GM19395 (cell line): ENCODE measurements at regions not wholly inside any gene's neighbourhood (a gene's known extent, or its start where the extent isn't known, plus 50 kb on each side); places are given as distances from the start of the nearest gene placed in this dataset.
"Not testable (repeated sequence)": the region's sequence is repeated elsewhere in the genome, so short reads cannot be mapped to it uniquely, and the experiment has no call there.

ENCODE experiments used
- ATAC-seq: cut with Tn5 transposase; IDR thresholded peaks from one replicate; pipeline ENCODE4 v1.9.1; 2021; ENCODE audit warnings: mild to moderate bottlenecking, moderate library complexity; ENCODE audit not compliant: unreplicated experiment

DNA sequence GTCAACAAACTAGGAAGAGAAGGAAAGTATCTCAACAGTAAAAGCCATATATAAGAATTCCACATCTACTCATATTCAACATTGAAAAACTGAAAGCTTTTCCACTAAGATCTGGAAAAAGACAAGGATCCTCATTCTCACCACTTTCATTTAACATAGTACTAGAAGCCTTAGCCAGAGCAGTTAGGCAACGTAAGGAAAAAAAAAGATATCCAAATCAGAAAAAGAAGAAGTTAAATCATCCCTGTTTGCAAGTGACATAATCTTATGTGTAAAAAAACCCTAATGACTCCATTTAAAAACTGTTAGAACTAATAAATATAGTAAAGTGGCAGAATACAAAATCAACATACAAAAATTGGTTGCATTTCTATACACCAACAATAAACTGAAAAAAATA is 426.2 kb downstream of the BCAT1 start:
- no peak for ATAC-seq

DNA sequence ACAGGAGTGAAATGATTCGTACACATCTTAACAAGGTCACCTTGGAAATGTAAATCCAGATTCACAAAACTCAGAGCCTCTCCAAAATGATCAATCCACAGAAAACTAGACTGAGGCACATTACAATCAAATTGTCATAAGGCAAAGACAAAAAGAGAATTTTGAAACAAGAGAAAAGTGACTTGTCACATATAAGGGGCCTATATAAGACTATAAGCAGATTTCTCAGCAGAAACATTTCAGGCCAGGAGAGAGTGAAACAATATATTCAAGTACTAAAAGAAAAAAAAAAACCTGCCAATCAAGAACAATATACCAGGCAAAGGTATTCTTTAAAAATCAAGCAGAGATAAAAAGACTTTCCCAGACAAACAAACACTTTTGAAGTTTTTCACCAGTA is 429.1 kb downstream of the BCAT1 start:
- no peak for ATAC-seq

DNA sequence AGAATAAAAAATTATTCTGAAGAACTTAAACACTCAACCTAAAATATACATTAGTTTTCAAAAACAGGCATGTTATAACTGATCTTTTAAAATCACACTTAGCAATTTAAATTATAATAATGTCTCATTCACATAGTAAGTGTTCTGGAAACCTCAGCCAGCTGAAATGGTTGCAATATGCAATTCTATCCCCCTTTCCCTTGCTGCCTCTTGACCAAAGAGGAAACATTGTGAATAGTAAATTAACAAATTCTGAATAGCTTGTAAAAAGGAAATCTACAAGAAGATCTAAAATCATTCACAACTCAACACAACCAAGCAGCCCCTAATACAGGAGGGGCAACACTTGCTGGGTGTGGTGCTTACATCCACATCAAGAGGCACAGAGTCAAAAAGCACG is 431.9 kb downstream of the BCAT1 start:
- no peak for ATAC-seq

DNA sequence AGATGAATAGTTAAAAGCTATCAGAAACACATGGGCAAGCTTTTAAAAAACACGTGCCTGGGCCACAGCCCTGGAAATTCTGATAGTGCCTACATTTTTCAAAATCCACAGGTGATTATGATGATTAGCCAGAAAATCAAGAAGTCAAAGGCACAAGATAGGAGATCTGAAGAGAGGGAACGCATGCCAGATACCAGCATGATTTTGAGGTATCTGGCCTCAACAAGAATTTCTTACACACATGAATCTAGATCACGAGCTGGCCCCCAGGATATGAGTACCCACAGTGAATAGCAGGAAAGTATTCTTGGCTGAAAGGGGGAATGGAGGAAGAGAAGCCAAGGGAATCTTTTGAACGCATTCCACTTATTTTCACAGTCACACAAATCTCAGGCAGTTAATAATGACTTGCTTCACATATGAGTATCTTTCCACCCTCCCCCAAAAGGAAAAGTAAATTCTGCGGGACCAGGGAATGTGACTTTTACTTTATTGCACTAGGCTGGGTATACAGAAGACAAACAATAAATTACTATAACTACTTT is 438.2 kb downstream of the BCAT1 start:
- no peak for ATAC-seq

DNA sequence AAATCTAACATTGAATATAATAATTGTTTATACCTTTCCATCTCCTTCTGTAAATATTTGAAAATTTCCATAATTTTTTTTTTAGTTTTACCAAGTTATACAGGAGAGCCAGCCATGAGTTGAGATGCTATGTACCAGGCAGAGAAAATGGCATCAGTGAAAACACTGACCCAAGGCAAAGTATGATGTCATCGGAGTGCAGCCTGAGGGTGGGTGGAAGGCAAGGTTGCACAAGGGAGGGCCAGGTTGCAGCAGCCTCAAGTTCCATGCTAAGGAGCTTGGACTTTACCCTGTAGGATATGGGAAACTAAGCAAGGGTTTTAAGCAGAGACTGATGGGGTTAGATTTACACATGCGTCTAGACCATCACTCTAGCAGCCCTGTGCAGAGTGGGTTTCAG is 441.1 kb downstream of the BCAT1 start:
- ATAC-seq, result no peak

DNA sequence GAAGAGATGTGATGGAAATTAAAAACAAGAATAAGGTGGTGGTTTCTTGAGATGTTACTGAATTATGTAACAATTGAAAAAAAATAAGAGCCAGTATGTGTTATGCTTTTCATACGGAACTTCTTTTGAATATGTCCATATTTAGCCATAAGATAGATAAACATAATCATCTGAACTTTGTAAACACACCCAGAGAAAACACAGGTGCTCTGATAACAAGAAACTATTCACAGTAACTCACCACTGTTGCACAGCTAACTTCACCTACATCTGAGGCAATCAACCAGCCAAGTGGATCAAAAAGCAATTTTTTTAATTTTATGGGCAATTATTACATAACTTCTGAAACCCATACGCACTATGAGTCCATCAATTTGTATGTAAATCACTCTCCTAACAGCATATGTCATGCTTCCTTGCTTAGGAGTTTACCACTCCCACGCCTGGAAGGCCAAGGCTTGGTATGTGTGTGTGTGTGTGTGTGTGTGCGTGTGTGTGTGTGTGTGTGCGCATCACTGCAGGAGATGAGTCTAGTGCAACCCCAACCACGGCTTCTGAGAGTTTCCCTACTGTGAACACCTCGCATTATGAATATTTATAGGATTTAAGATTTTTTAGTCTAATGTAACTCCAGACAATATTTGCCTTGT is 443.4 kb downstream of the BCAT1 start:
- no peak for ATAC-seq

DNA sequence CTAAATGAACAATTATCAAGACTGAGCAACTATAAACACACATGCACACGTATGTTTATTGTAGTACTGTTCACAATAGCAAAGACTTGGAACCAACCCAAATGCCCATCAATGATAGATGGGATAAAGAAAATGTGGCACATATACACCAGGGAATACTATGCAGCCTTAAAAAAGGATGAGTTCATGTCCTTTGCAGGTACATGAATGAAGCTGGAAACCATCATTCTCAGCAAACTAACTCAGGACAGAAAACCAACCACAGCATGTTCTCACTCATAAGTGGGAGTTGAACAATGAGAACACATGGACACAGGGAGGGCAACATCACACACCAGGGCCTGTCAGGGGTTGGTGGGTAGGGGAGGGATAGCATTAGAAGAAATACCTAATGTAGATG is 445.4 kb downstream of the BCAT1 start:
- not testable (repeated sequence) for ATAC-seq

DNA sequence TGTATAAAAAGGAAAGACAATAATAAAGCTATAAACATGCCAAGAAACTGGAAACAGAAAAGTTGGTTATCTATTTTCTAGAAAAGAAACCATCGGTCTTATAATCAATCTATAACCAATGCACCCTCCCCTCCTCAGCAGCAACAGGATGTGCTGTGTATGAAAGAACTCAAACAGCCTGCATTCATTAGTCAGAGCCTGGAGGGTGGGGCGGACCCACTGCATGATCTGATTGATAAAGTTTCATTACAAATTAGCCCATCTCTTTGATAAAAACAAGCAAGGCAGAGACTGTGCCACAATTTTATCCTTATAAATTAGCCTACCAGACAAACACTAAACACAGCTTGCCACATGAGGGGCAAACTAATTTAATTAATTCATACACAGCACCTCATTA is 448.1 kb downstream of the BCAT1 start:
- no peak for ATAC-seq

DNA sequence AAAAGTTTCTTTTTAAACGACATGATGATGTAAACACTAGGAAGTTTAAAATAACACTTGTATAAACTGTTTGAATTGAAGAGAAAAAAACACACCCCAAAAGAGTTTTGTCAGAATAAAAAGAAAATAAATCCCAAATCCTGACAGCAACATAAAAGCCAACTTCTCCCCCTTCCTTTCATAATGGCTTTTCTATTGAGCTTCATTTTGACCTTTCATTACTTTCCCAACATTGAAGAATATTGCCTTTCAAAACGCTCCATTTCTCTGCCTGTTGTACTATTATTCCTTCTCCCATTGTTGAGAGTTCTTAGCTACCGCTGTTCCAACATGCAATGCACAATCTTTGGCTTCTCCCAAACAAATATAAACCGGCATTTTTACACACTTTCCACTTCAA is 448.5 kb downstream of the BCAT1 start:
- no peak for ATAC-seq

DNA sequence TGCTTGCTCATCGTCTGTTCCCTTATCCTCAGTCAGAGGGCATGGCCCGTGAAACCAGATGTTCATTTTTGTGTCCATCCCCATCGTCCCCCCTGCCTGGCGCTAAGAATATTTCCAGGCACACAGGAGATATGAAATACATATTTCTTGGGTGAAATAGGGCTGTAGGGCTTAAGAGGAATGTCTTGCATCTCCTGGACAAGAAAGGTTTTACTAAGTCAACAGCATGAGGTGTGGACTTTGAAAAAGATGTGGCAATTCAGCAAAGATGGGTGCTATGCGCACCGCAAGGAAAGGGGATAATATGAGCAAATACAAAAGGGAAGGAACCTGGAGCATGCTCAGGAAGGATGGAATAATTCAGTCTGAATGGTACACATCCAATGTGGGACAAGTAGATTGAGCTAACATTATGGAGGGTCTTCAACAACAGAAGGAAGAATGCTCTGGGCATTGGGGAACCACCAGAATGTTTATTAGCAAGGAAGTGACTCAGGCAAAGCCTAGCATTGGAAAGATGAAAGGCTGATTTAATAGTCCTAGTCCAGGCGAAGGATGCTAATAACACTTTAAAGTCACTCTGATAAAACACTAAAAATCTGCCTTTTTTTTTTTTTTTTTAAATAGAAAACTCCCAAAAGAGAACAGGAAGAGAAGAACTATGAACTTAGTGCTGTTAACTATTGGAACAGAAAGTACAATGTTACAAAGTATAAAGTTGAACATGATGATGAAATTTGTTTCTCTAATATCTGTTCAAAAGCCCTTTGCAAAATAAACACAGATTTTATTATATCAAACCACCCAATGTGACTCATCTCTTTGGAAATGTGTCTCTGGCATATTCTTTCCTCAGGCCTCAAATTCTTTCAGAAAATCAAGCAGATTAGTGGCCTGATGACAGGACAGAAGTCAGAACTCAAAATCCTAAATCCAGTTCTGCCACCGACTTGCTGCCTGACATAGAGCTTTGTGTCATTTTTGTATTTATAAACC is 449.5 kb downstream of the BCAT1 start:
- ATAC-seq, result no peak

DNA sequence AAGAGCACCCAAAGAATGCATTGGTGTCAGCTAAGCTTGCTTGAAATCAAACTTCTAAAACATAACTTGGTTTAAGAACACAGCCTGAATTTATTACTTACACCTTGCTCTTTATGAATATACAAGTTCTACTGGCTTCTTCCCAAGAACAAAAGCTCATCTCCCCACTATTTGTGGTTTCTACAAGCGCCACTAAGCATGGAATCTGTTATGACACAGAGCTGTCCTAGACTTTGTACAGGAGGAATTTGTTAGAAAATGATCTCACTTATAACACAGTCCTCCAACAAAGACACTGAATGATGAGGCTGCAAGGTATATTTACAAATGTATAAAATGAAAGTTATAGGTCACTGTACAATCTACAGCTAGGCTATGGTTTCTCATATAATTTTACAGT is 452.1 kb downstream of the BCAT1 start:
- ATAC-seq, result no peak

DNA sequence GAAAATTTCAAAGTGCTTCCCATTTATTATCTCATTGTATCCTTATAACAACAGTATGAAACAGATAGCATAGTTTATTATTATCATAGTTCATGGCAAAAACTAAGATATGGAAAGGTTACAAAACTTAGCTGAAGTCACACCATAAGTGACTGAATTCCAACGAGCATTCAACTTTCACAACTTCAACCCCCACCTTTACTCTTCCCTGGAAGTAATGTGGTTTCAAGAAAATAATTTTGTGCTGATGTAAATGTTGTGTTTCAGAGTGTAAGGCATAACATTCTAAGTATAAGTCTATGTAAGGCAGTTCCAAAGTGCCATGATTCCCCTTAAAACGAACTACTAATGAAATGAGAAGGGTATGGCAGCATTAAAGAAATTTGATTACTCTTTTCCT is 454.5 kb downstream of the BCAT1 start:
- ATAC-seq, result no peak

DNA sequence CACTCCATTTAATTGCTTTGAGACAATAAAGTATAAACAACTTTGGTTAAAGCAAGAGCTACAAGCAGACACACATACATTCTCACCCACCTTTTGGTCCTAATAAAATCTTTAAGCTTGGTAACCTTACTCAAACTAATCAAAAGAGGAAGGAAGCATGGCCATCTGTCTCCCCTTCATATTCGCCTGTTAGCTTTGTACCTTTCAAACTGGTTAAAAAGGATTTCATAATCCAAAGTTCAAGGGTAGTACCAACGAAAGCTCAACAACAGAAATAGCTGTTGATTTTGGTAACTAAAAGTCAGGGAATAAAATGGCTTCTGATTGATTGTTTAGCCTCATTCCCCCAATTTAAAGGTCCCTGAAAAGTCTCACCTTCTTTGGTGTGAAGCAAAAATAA is 456.9 kb downstream of the BCAT1 start:
- ATAC-seq, result no peak

DNA sequence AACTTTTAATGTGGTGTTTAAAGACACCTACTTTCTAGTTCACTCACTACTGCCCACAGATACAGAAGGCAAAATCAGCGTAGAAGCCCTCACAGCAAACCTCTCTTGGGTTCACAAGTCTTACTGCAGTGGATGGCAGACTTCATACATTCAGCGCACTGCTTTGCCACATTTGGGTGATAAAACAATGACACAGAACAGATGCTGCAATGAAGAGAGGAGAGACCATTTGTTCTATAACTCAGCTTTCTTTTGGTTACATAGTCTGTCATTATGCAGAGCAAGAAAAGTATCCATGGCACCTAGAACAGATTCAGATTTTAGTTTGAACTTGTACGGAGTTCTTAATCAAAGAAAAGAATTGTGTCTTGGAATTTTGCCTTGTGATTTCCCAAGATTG is 459.0 kb downstream of the BCAT1 start:
- no peak for ATAC-seq

DNA sequence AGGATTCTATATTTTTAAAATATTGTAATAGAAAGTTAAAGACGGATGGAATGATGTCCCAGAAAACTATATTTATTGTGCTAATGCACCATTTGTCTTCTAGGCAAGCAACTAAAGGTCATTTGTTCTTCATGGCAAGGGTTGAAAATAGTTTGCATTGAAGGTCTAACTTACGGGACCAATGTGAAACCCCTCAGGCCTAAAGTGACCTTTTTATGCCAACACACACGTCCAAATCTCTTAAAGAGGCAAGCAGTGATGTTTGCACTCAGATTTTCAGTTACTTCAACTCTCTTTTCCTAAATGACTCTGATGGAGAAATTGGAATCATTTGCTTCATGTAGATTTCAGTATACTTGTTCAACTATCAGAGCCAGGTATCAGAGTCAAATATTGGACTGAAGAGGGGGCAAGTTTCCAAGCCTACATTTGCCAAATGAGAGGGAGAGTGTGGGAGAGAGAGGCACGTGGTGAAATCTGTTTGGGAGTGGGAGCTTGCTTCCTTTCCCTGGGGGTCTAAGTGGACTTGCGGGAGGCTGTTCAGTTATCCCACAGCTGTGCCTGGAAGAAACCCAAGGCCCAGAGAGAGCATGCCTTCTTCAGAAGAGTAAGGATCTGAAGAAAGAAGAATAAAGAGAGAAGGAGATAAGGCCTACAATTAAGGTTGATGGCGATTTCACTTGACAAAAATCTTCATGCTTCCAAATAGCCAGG is 459.8 kb downstream of the BCAT1 start:
- no peak for ATAC-seq

DNA sequence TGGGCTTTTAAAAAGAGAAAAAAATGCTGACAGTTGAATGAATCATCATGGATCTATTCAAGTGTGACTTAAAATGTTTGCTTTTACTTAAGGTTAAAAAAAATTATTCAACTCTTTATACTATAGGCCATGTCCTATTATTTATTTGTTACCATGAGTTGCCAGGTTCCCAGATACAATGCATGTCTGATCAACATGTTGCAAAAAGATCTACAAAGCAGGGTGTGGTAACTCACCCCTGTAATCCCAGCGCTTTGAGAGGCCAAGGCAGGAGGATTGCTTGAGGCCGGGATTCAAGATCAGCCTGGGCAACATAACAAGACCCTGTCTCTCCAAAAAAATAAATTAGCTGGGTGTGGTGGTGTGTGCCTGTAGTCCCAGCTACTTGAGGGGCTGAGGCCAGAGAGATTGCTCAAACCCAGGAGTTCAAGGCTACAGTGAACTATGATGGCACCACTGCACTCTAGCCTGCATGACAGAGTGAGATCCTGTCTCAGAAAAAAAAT is 460.8 kb downstream of the BCAT1 start:
- no peak for ATAC-seq

DNA sequence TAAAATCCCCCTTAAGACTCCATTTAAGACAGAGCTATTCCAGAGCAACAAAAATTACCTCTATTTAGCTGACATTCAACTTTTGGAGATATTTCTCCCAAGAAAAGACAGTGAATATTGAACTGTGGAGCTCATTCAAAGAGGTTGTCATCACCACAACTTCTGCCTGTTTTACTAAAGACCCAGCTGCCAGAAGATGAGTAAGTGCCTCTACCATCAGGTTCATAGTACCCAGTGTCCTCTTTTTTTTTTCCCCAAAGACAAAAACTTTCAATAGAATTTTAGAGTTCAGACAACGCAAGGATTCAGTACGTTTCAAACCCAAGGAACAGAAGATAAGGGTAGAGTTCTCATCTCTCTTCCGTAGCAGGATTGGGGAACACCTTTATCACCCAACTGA is 461.3 kb downstream of the BCAT1 start:
- no peak for ATAC-seq

DNA sequence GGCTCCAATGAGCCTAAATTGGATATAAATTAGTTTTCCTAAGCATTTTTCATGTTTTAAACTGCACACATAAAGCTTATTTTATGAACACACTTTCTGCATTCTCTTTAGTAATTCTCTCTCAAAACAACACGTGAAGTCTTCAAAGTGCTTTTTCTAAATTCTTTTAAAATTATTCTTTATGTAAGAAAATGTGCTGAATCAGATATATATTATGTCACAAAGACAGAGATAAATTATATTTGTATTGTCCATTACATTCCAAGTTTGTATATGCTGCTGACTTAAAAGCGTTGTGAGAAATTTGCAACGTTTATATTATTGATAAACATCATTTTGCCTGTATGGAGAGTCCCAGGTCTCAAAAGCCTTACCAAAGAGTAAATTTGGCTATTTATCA is 465.2 kb downstream of the BCAT1 start:
- no peak for ATAC-seq

DNA sequence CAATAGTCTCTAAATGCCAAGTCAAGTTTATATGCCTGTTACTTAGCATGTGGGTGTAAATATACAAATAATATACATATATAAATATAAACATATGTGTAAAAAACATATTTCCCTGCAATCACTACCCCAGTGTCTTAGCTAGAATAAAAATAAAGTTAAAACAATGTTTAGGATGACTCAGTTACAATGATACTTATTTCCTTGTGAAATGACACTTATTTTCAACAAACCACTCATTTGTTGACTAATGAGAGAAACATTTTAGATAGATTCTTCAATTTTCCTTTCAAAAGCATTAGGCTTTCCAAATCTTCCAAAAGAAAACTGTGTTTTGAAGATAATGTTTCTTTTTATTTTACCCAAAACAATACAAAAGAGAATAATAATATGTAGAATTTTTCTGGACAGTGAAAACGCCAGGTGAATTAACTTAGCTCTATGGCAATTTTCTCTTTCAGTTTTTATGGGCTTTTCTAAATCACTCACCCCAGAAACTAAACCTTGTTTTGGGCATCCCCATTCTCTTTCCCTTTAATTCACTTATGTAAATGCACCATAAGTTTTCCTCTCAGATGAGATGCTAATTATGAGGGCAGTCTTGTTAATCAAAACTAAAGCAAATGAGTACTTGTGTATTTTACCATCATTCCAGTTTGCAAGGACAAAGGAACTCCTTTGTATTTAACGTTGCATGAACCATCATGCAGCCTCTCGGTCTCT is 465.9 kb downstream of the BCAT1 start:
- no peak for ATAC-seq

DNA sequence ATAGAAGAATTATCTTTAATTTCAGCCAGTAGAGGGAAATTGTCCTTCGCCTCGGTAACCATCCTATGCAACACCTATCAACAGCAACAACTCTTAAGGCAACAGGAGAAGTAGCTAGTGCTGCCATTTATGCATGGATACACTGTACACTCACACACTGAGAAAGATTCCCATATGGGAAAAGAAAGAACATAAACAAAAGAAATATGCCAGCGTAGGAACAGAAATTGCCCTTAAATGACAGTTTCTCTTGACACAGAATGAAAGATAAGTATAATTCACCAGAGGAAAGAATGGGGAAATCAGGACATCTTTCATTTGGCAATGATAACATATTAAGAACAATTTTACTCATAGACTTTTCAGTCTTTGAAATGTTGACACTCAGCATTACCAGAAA is 466.9 kb downstream of the BCAT1 start:
- ATAC-seq, result no peak
